GM04503 (cell line): ENCODE measurements at regions not wholly inside any gene's neighbourhood (a gene's known extent, or its start where the extent isn't known, plus 50 kb on each side); places are given as distances from the start of the nearest gene placed in this dataset.
A peak's percentile ranks its signal among the peaks of the same experiment; 100 is the strongest.
"Not testable (repeated sequence)": the region's sequence is repeated elsewhere in the genome, so short reads cannot be mapped to it uniquely, and the experiment has no call there.

Experiments used
- DNase-seq: peaks from one replicate; pipeline ENCODE4 v3.0.0-alpha.2; 2012; ENCODE audit warnings: low read depth

- DNase-seq, result no peak
Observed at GRCh38 chr2:31736695-31737454, 156.1 kb upstream of the SRD5A2 start.

- no peak for DNase-seq
Observed at GRCh38 chr2:31735716-31736115, 155.0 kb upstream of the SRD5A2 start.

GRCh38 chr2:31729442-31730092, 148.8 kb upstream of the SRD5A2 start:
- peak; percentile 11 for DNase-seq

- no peak for DNase-seq
Observed at GRCh38 chr2:31729065-31729439, 148.3 kb upstream of the SRD5A2 start.

- no peak for DNase-seq
Observed at GRCh38 chr2:31728406-31729064, 147.8 kb upstream of the SRD5A2 start.

- no peak for DNase-seq
Observed at GRCh38 chr2:31726457-31726856, 145.7 kb upstream of the SRD5A2 start.

- DNase-seq, result no peak
Observed at GRCh38 chr2:31725444-31725843, 144.7 kb upstream of the SRD5A2 start.

GRCh38 chr2:31711737-31712136, 131.0 kb upstream of the SRD5A2 start:
- no peak for DNase-seq

- DNase-seq, result no peak
Observed at GRCh38 chr2:31710121-31710520, 129.4 kb upstream of the SRD5A2 start.

- no peak for DNase-seq
Observed at GRCh38 chr2:31707992-31708391, 127.3 kb upstream of the SRD5A2 start.

GRCh38 chr2:31704561-31705212, 123.9 kb upstream of the SRD5A2 start:
- DNase-seq, result no peak

GRCh38 chr2:31703253-31703652, 122.5 kb upstream of the SRD5A2 start:
- no peak for DNase-seq

GRCh38 chr2:31698722-31699121, 118.0 kb upstream of the SRD5A2 start:
- no peak for DNase-seq

- no peak for DNase-seq
Observed at GRCh38 chr2:31696068-31696467, 115.3 kb upstream of the SRD5A2 start.

GRCh38 chr2:31694444-31694843, 113.7 kb upstream of the SRD5A2 start:
- no peak for DNase-seq

GRCh38 chr2:31693882-31694281, 113.1 kb upstream of the SRD5A2 start:
- DNase-seq, result no peak

GRCh38 chr2:31688282-31688681, 107.5 kb upstream of the SRD5A2 start:
- DNase-seq, result no peak

GRCh38 chr2:31683506-31683905, 102.8 kb upstream of the SRD5A2 start:
- DNase-seq, result not testable (repeated sequence)

GRCh38 chr2:31675485-31675901, 94.8 kb upstream of the SRD5A2 start:
- DNase-seq, result no peak

GRCh38 chr2:31674446-31674845, 93.7 kb upstream of the SRD5A2 start:
- DNase-seq, result no peak

GRCh38 chr2:31666878-31667277, 86.1 kb upstream of the SRD5A2 start:
- DNase-seq, result no peak

GRCh38 chr2:31664949-31665724, 84.4 kb upstream of the SRD5A2 start:
- no peak for DNase-seq
